HL-60 (cell line): ENCODE measurements at regions not wholly inside any gene's neighbourhood (a gene's known extent, or its start where the extent isn't known, plus 50 kb on each side); places are given as distances from the start of the nearest gene placed in this dataset.

Experiments used
- GABPA ChIP-seq: IDR thresholded peaks from 2 replicates; pipeline ENCODE4 v1.6.1; 2012; ENCODE audit warnings: low read depth
- POLR2AphosphoS5 ChIP-seq: IDR thresholded peaks from 2 replicates; pipeline ENCODE4 v1.6.1; 2012; ENCODE audit warnings: low read depth
- SPI1 ChIP-seq: IDR thresholded peaks from 2 replicates; pipeline ENCODE4 v1.6.1; 2012; ENCODE audit warnings: low read depth, mild to moderate bottlenecking, borderline replicate concordance
- TF ChIP-seq, protein P1 (sequence below): IDR thresholded peaks from one replicate; pipeline ENCODE4 v1.5.1; 2011; ENCODE audit warnings: low read length, control low read depth, inconsistent platforms; ENCODE audit not compliant: insufficient read depth
- TF ChIP-seq, protein P2 (sequence below): IDR thresholded peaks from 2 replicates; pipeline ENCODE4 v1.6.1; 2012; ENCODE audit warnings: low read depth; ENCODE audit not compliant: insufficient replicate concordance

DNA sequence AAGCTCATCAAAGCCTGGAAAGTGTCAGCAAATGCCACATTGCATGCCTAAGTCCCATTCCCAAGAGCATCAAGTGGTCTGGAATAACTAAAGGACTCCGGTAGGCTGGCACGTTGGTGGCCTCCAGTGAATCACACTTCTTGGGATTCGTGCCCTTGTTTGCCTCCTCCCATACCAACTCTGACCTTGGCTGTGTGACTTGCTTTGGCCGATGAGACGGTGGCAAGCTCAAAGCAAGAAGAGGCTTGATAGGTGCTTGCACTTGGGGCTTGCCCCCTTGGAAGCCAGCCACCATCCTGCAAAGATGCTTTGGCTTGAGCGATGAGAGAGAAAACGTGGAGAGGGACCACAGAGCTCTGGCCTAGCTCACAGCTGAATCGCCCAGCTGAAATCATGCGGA, 313.1 kb upstream of the ZFHX3 start:
- TF ChIP-seq, protein P1, sequence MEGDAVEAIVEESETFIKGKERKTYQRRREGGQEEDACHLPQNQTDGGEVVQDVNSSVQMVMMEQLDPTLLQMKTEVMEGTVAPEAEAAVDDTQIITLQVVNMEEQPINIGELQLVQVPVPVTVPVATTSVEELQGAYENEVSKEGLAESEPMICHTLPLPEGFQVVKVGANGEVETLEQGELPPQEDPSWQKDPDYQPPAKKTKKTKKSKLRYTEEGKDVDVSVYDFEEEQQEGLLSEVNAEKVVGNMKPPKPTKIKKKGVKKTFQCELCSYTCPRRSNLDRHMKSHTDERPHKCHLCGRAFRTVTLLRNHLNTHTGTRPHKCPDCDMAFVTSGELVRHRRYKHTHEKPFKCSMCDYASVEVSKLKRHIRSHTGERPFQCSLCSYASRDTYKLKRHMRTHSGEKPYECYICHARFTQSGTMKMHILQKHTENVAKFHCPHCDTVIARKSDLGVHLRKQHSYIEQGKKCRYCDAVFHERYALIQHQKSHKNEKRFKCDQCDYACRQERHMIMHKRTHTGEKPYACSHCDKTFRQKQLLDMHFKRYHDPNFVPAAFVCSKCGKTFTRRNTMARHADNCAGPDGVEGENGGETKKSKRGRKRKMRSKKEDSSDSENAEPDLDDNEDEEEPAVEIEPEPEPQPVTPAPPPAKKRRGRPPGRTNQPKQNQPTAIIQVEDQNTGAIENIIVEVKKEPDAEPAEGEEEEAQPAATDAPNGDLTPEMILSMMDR, result no peak
- TF ChIP-seq POLR2AphosphoS5 (no peak), GABPA (no peak), SPI1 (no peak)
- TF ChIP-seq, protein P2, sequence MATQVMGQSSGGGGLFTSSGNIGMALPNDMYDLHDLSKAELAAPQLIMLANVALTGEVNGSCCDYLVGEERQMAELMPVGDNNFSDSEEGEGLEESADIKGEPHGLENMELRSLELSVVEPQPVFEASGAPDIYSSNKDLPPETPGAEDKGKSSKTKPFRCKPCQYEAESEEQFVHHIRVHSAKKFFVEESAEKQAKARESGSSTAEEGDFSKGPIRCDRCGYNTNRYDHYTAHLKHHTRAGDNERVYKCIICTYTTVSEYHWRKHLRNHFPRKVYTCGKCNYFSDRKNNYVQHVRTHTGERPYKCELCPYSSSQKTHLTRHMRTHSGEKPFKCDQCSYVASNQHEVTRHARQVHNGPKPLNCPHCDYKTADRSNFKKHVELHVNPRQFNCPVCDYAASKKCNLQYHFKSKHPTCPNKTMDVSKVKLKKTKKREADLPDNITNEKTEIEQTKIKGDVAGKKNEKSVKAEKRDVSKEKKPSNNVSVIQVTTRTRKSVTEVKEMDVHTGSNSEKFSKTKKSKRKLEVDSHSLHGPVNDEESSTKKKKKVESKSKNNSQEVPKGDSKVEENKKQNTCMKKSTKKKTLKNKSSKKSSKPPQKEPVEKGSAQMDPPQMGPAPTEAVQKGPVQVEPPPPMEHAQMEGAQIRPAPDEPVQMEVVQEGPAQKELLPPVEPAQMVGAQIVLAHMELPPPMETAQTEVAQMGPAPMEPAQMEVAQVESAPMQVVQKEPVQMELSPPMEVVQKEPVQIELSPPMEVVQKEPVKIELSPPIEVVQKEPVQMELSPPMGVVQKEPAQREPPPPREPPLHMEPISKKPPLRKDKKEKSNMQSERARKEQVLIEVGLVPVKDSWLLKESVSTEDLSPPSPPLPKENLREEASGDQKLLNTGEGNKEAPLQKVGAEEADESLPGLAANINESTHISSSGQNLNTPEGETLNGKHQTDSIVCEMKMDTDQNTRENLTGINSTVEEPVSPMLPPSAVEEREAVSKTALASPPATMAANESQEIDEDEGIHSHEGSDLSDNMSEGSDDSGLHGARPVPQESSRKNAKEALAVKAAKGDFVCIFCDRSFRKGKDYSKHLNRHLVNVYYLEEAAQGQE, result no peak
